ENCODE measurements at regions not wholly inside any gene's neighbourhood (a gene's known extent, or its start where the extent isn't known, plus 50 kb on each side); places are given as distances from the start of the nearest gene placed in this dataset.

GRCh38 chr5:144028058-144028457, 142.4 kb downstream of the YIPF5 start:
- H3K27me3 ChIP-seq: no peaks in the 10 kb centered on the region
- H3K27ac ChIP-seq: no peak overlapping the region
- no peak for TF ChIP-seq CTCF (IDR thresholded peaks at IDR 0.05; ENCODE audit: low read depth, low read length)
- no peaks in the 10 kb centered on the region for H3K36me3 ChIP-seq
- peak in 1 of 2 donors; percentile 78 for DNase-seq (ENCODE audit: low read depth in 1 of 2, low spot score in 1 of 2)
- no peak overlapping the region for H3K4me3 ChIP-seq
- H3K9me3 ChIP-seq (ENCODE audit: low read depth): no peaks in the 10 kb centered on the region
- peaks cover 2% of the 10 kb centered on the region for H3K4me1 ChIP-seq (ENCODE audit: low read depth)

GRCh38 chr5:144028636-144029035, 141.8 kb downstream of the YIPF5 start:
- Histone ChIP-seq H3K27me3 (no peaks in the 10 kb centered on the region), H3K4me1 (ENCODE audit: low read depth) (peaks cover 2% of the 10 kb centered on the region), H3K36me3 (no peaks in the 10 kb centered on the region), H3K4me3 (no peak overlapping the region), H3K9me3 (ENCODE audit: low read depth) (no peaks in the 10 kb centered on the region), H3K27ac (no peak overlapping the region)
- DNase-seq (ENCODE audit: low read depth in 1 of 2, low spot score in 1 of 2): peak in 1 of 2 donors; percentile 85
- TF ChIP-seq CTCF (IDR thresholded peaks at IDR 0.05; ENCODE audit: low read depth, low read length): no peak

GRCh38 chr5:144030904-144031303, 139.6 kb downstream of the YIPF5 start:
- TF ChIP-seq CTCF (IDR thresholded peaks at IDR 0.05; ENCODE audit: low read depth, low read length): no peak
- no peaks in the 10 kb centered on the region for H3K27me3 ChIP-seq
- no peak for DNase-seq (ENCODE audit: low read depth in 1 of 2, low spot score in 1 of 2)
- no peak overlapping the region for H3K4me3 ChIP-seq
- H3K27ac ChIP-seq: no peak overlapping the region
- H3K4me1 ChIP-seq (ENCODE audit: low read depth): peaks cover 2% of the 10 kb centered on the region
- no peaks in the 10 kb centered on the region for H3K36me3 ChIP-seq
- H3K9me3 ChIP-seq (ENCODE audit: low read depth): no peaks in the 10 kb centered on the region

GRCh38 chr5:144032375-144032774, 138.1 kb downstream of the YIPF5 start:
- Histone ChIP-seq H3K4me3 (no peak overlapping the region), H3K36me3 (no peaks in the 10 kb centered on the region), H3K27me3 (no peaks in the 10 kb centered on the region), H3K9me3 (ENCODE audit: low read depth) (no peaks in the 10 kb centered on the region), H3K4me1 (ENCODE audit: low read depth) (peaks cover 2% of the 10 kb centered on the region), H3K27ac (no peak overlapping the region)
- DNase-seq (ENCODE audit: low read depth in 1 of 2, low spot score in 1 of 2): peak in 1 of 2 donors; percentile 2
- no peak for TF ChIP-seq CTCF (IDR thresholded peaks at IDR 0.05; ENCODE audit: low read depth, low read length)

GRCh38 chr5:144033486-144033885, 137.0 kb downstream of the YIPF5 start:
- Histone ChIP-seq H3K4me3 (no peak overlapping the region), H3K27me3 (no peaks in the 10 kb centered on the region), H3K4me1 (ENCODE audit: low read depth) (no peaks in the 10 kb centered on the region), H3K36me3 (no peaks in the 10 kb centered on the region), H3K9me3 (ENCODE audit: low read depth) (no peaks in the 10 kb centered on the region), H3K27ac (no peak overlapping the region)
- no peak for TF ChIP-seq CTCF (IDR thresholded peaks at IDR 0.05; ENCODE audit: low read depth, low read length)
- no peak for DNase-seq (ENCODE audit: low read depth in 1 of 2, low spot score in 1 of 2)

Data from cardiac muscle cell (in vitro differentiated cells and primary cell).